HG03442 (cell line): ENCODE measurements at regions not wholly inside any gene's neighbourhood (a gene's known extent, or its start where the extent isn't known, plus 50 kb on each side); places are given as distances from the start of the nearest gene placed in this dataset.
"Not testable (repeated sequence)": the region's sequence is repeated elsewhere in the genome, so short reads cannot be mapped to it uniquely, and the experiment has no call there.

Experiments used
- ATAC-seq: cut with Tn5 transposase; IDR thresholded peaks from one replicate; pipeline ENCODE4 v1.9.1; 2021; ENCODE audit warnings: mild to moderate bottlenecking, moderate library complexity; ENCODE audit not compliant: unreplicated experiment

GRCh38 chr12:90831712-90832111 lies 123.3 kb downstream of the CCER1 start:
- no peak for ATAC-seq

GRCh38 chr12:90829044-90829443 lies 125.9 kb downstream of the CCER1 start:
- no peak for ATAC-seq

GRCh38 chr12:90828621-90829020 lies 126.4 kb downstream of the CCER1 start:
- ATAC-seq, result no peak

DNA sequence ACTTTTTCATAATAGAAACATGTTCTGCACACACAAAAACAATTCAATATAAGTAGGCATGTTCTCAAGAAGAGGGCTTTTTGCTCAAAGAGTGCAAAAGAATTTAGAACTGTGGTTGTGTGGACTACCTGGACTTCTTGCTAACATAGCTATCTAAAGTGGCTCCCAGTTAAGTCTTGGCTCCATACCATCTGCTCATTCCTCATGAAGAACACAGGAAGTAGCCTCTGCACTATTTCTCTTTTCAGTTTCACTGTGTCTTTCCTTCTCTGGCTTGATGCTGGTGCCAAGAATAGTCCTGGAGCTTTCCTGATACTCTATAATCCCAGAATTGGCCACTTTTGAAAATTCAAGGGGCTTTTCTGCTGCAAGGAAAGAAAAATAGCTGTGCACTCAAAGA lies 127.4 kb downstream of the CCER1 start:
- ATAC-seq, result no peak

DNA sequence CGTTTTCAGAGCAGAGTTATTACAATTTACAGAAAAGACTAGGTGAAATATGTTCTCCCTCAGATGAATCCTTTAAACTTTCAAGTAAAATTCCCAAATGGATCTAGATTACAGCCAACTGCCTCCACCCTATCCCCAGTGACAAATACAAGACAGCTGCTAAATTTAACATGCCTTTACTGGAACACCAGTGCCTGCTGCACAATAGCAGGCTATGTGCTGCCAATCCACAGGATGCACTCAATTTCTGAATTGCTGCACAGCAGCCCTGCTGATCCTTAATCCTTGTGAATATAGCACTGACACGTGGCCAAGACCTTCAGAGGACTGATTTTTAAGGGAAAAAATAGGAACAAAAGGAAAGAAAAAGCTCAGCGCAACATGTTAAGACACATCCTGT lies 128.9 kb downstream of the CCER1 start:
- no peak for ATAC-seq

- no peak for ATAC-seq
Measured at GRCh38 chr12:90823859-90824258, 131.1 kb downstream of the CCER1 start.

DNA sequence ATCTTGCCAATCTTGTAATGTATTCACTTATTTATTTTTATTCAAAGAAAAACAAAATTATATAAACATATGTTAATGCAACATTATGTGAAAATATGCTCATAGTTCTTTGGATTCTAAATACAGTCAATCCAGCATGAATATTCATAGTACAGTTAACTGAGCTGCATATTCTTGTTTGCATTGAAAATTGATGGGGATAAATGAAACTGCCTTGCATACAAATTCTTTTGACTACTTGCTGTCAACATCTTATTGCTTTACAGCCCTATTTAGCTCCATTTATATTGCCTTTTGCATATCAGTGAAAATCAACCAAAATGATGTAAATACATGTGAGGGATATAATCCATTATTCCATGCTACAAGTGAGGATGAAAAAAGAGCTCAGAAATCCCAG lies 135.3 kb downstream of the CCER1 start:
- ATAC-seq, result no peak

DNA sequence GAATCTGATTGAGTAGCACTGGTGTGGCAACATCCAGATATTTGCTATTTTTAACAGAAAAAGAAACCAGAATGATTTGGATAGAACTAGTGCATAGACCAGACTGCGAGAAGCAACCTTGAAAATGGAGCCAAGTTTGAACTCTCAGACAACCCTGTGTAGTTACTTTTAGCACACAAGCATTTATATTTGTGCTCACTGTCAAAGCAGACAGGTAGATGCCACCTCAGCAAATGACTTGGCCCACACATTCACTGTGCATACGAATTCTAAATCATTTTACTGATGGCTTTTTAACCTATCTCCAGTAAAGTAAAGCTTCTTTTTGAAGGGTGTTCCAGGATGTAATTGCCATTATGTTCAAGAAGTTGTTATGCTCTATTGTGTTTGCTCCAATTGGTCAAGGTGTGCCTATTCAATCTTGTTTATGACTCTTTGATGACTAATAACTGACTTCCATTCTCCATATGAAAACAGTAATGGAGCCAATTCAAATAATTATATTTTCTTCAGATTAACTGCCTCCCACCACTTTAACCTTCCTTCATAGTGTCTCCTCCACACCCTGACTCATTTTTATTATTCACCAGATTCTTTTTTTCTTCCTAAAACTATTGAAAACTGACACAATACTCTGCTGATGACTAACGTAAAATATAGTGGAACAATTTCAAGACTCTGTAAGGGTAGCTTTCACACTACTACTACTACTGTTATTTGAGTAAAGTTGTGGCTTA lies 138.5 kb downstream of the CCER1 start:
- ATAC-seq, result no peak

GRCh38 chr12:90809940-90810339 lies 145.0 kb downstream of the CCER1 start:
- ATAC-seq, result no peak

- ATAC-seq, result no peak
Measured at GRCh38 chr12:90808568-90808967, 146.4 kb downstream of the CCER1 start.

GRCh38 chr12:90802727-90803126 lies 152.2 kb downstream of the CCER1 start:
- ATAC-seq, result no peak

DNA sequence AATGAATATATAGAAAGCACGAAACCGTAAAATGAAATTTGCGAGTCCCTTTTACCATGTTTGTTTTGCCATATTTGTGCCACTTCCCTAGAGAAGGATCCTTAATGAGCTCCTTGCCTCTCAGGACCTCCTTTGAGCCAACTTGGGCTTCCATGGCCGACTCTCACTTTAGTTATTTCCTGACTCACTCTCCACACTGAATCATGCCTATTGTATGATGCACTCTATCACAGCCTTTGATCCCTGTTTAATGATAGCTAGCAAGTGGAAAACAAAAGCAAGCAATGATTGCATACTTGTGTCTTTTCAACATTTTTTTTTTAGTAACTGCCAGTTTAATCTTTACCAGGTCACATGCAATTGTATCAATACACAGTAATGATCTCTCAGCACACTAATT lies 153.2 kb downstream of the CCER1 start:
- no peak for ATAC-seq

DNA sequence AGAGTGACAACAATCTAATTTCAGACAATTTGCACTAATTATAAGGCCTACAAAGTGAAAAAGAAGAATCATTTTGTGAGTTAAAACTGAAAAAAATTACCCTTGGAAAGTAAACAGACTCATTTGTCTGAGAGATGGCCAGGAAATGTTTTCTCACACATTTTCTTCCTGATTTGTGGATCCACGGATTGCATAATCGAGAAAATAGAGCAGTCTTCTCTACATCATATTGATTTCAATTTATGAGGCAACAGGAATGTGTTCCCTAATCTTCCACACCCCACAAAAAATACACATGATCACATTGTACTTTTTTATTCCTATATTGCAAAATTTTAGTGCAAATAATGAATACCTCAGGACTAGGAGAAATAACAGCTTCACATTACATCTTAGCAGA lies 160.8 kb downstream of the CCER1 start:
- ATAC-seq, result no peak

GRCh38 chr12:90792718-90793117 lies 162.3 kb downstream of the CCER1 start:
- not testable (repeated sequence) for ATAC-seq

DNA sequence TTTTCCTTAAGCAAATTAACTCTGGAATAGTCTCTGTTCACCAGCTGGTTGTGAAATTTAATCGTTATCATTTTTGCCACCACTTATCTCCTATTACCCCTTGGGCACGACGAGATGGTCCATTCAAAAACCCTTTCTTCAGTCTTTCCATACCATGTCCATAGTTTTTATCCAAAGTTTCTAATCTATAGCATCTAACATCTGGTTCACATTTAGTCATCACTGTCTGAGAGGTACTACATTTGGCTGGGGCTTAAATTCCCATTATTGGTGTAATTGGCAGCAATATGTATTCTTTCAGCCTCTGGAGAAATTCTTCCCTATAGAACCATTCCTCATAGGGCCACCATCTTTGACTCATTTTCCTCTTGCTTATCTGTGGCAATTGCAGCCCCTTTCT lies 163.5 kb downstream of the CCER1 start:
- no peak for ATAC-seq

GRCh38 chr12:90790747-90791146 lies 164.2 kb downstream of the CCER1 start:
- no peak for ATAC-seq

DNA sequence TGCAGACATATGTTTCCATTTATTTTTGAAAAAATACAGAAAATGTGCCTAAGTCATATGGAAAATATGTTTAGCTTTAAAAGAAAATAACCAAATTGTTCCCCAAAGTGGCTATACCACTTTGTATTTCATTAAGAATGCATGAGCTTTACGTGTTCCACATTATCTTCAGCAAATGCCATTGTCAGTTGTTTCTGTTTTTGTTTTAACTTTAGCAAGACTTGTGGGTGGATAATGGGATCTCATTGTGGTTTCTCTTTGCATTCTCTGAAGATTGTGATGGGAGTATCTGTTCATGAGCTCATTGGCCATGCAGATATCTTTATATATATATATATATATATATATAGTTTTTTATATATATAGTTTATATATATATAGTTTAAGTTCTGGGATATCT lies 181.5 kb downstream of the CCER1 start:
- no peak for ATAC-seq

GRCh38 chr12:90770861-90771260 lies 184.1 kb downstream of the CCER1 start:
- no peak for ATAC-seq

DNA sequence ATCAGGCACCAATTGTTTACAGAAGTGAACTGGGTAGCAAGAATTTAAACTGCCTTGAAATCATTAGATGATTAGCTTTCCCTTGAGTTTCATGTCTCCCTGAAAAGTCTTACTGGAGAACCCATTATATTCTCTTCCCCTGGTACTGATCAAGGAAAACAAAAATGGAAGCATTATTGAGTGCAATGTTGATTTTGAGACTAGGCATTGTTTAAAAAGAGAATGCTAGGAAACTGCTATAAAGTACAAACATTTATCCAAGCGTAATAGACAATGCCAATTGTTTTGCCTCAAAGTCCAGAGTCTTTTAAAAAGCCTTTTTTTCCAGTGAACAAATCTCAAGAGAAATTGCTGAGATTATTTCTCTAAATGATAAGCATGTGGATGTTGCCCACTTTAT lies 197.0 kb downstream of the CCER1 start:
- ATAC-seq, result no peak

GRCh38 chr12:90745211-90745610 lies 209.8 kb downstream of the CCER1 start:
- no peak for ATAC-seq

GRCh38 chr12:90741611-90742010 lies 213.4 kb downstream of the CCER1 start:
- no peak for ATAC-seq

DNA sequence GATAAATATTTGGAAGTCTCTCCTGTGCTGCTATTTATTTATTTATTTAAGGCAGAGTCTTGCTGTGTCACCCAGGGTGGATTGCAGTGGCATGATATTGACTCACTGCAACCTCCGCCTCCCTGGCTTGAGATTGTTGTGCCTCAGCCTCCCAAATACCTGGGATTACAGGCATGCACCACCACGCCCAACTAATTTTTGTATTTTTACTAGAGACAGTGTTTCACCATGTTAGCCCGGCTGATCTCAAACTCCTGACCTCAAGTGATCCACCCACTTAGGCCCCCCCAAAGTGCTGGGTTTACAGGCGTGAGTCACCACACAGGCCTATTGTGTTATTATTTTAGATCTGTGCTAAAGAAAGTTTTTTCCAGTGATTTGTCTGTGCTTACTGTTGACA lies 225.2 kb downstream of the CCER1 start:
- ATAC-seq, result no peak

- no peak for ATAC-seq
Measured at GRCh38 chr12:90712671-90713070, 242.3 kb downstream of the CCER1 start.
